ENCODE measurements at regions not wholly inside any gene's neighbourhood (a gene's known extent, or its start where the extent isn't known, plus 50 kb on each side); places are given as distances from the start of the nearest gene placed in this dataset.

DNA sequence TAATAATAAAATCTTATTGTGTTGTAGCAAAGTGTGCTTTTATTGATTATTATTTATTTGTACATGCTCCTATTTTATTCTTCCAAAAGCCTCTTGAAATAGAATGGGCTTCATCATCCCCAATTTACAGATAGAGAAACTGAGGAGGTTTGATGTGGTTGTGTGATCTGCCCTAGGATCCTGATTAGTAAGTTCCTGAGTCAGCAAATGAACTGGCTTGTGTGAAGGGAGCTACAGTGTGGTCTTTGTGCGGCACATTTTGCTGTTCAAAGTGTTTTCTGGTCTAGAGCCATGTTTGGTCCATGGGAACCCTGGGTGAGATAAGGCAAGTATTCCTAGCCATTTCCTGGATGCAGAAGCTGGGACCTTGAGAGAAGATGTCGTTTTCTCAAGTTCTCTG lies 326.9 kb downstream of the MEIS1 start:
- intact Hi-C loops (cut with micrococcal nuclease) (no loop called here), dilution Hi-C loops (cut with HindIII; ENCODE audit: low sequenced_read_pairs, unreplicated experiment) (no loop called here), in situ Hi-C loops (cut with MboI; ENCODE audit: low sequenced_read_pairs) (no loop called here)
- no peaks in the 10 kb centered on the region for H3K36me3 ChIP-seq (ENCODE audit: control insufficient read depth, insufficient read depth, low read length)
- no peak overlapping the region for H2AK5ac ChIP-seq (ENCODE audit: low read depth, low read length)
- ChIA-PET CTCF (no interaction called here), POLR2A (ENCODE audit: unreplicated experiment) (no interaction called here)
- no peaks in the 10 kb centered on the region for H4K20me1 ChIP-seq (ENCODE audit: insufficient read depth, low read length)
- no peaks in the 10 kb centered on the region for H3K4me1 ChIP-seq (ENCODE audit: control insufficient read depth, insufficient read depth, low read length)
- no peak overlapping the region for H3K9ac ChIP-seq (ENCODE audit: low read depth, low read length)
- H3K9me1 ChIP-seq (ENCODE audit: insufficient read depth, low read length): no peaks in the 10 kb centered on the region
- no peak overlapping the region for H3K14ac ChIP-seq (replicated peaks; ENCODE audit: low read depth, low read length)
- WGBS, 2 experiments (ENCODE audit: extremely low coverage in 2 of 2, insufficient read length in 1 of 2): no CpG with 5 or more reads among the region's 2 CpGs
- H3K23ac ChIP-seq (ENCODE audit: low read depth, low read length): no peak overlapping the region
- ATAC-seq (ENCODE audit: low read depth) (no peak), DNase-seq (no peak)
- no peak overlapping the region for H2AFZ ChIP-seq (replicated peaks; ENCODE audit: low read length, poor library complexity)
- H3K27ac ChIP-seq (ENCODE audit: insufficient read depth, low read length): no peak overlapping the region
- TF ChIP-seq MAFK (IDR thresholded peaks at IDR 0.05; ENCODE audit: low read depth, low read length) (peak; percentile 64), POLR2A (IDR thresholded peaks at IDR 0.05; ENCODE audit: low read depth, low read length) (no peak)
- no peak overlapping the region for H4K91ac ChIP-seq (ENCODE audit: insufficient read depth, low read depth, low read length)
- no peaks in the 10 kb centered on the region for H3K9me3 ChIP-seq (ENCODE audit: control insufficient read depth, insufficient read depth, low read length)
- no peak overlapping the region for H3K4ac ChIP-seq (ENCODE audit: low read depth, low read length)
- H4K5ac ChIP-seq (ENCODE audit: low read depth, low read length): no peak overlapping the region
- BruUV-seq (replicated peaks): no TSS peak
- H2BK20ac ChIP-seq (ENCODE audit: low read depth, low read length): no peak overlapping the region
- no peaks in the 10 kb centered on the region for H3K79me1 ChIP-seq (ENCODE audit: low read depth in 1 of 2, low read length in 2 of 2)
- no peak overlapping the region for H3K56ac ChIP-seq (ENCODE audit: extremely low read depth, insufficient read depth, low read length)
- H3K27me3 ChIP-seq (ENCODE audit: control insufficient read depth, insufficient read depth, low read length): no peaks in the 10 kb centered on the region
- H4K8ac ChIP-seq (ENCODE audit: low read depth in 2 of 2, low read length in 2 of 2): no peak overlapping the region
- no peak overlapping the region for H2AK9ac ChIP-seq (replicated peaks; ENCODE audit: low read depth, low read length, poor library complexity)
- H2BK120ac ChIP-seq (ENCODE audit: low read depth, low read length): no peak overlapping the region
- H3K4me3 ChIP-seq (ENCODE audit: insufficient read depth, low read depth, low read length): no peak overlapping the region
- no peak overlapping the region for H2BK15ac ChIP-seq (ENCODE audit: low read depth, low read length)
- no peak overlapping the region for H3K4me2 ChIP-seq (ENCODE audit: low read depth, low read length)
- H2BK5ac ChIP-seq (ENCODE audit: low read depth, low read length, poor library complexity, severe bottlenecking): no peak overlapping the region
- H3K18ac ChIP-seq (ENCODE audit: low read depth, low read length): no peak overlapping the region

Data from IMR-90 (cell line).